ENCODE measurements at regions not wholly inside any gene's neighbourhood (a gene's known extent, or its start where the extent isn't known, plus 50 kb on each side); places are given as distances from the start of the nearest gene placed in this dataset.

- peaks cover 6% of the 10 kb centered on the region for H3K4me1 Mint-ChIP-seq (ENCODE audit: unreplicated experiment)
- H3K36me3 Mint-ChIP-seq (ENCODE audit: low read depth, unreplicated experiment): no peaks in the 10 kb centered on the region
- no peak overlapping the region for H3K27ac Mint-ChIP-seq (ENCODE audit: unreplicated experiment)
- peaks cover 2% of the 10 kb centered on the region for H3K27me3 Mint-ChIP-seq (ENCODE audit: unreplicated experiment)
- no peaks in the 10 kb centered on the region for H3K9me3 Mint-ChIP-seq (ENCODE audit: unreplicated experiment)
- H3K4me3 Mint-ChIP-seq (ENCODE audit: unreplicated experiment): no peak overlapping the region
- TF ChIP-seq, protein P1, sequence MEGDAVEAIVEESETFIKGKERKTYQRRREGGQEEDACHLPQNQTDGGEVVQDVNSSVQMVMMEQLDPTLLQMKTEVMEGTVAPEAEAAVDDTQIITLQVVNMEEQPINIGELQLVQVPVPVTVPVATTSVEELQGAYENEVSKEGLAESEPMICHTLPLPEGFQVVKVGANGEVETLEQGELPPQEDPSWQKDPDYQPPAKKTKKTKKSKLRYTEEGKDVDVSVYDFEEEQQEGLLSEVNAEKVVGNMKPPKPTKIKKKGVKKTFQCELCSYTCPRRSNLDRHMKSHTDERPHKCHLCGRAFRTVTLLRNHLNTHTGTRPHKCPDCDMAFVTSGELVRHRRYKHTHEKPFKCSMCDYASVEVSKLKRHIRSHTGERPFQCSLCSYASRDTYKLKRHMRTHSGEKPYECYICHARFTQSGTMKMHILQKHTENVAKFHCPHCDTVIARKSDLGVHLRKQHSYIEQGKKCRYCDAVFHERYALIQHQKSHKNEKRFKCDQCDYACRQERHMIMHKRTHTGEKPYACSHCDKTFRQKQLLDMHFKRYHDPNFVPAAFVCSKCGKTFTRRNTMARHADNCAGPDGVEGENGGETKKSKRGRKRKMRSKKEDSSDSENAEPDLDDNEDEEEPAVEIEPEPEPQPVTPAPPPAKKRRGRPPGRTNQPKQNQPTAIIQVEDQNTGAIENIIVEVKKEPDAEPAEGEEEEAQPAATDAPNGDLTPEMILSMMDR (IDR thresholded peaks at IDR 0.05; ENCODE audit: unreplicated experiment): no peak
- DNase-seq (ENCODE audit: low spot score): no peak
Observed at GRCh38 chr2:176755537-176756135, 457.0 kb upstream of the HNRNPA3 start.

DNA sequence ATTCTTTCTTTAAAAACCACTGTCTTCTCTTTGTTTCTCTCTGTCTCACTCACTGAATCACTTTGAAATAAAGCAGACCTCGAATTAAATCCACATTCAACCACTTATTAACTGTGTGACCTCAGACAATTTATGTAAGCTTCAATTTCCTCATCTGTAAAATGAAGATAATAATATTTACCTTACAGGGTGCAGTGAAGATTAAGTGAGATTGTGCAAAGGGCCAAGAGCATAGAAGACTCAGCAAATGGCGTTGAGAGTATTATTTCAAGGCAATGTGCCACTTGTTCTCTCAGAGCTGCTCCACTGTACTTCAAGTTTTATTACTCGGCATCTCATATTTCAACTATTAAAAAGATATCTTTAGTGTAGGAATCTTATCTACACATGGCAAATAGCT is 454.2 kb upstream of the HNRNPA3 start:
- DNase-seq (ENCODE audit: low spot score): no peak
- Mint-ChIP-seq H3K27me3 (ENCODE audit: unreplicated experiment) (peaks cover 2% of the 10 kb centered on the region), H3K9me3 (ENCODE audit: unreplicated experiment) (no peaks in the 10 kb centered on the region), H3K4me1 (ENCODE audit: unreplicated experiment) (peaks cover 6% of the 10 kb centered on the region), H3K36me3 (ENCODE audit: low read depth, unreplicated experiment) (no peaks in the 10 kb centered on the region), H3K4me3 (ENCODE audit: unreplicated experiment) (no peak overlapping the region), H3K27ac (ENCODE audit: unreplicated experiment) (no peak overlapping the region)
- TF ChIP-seq, protein P1 (IDR thresholded peaks at IDR 0.05; ENCODE audit: unreplicated experiment): no peak

DNA sequence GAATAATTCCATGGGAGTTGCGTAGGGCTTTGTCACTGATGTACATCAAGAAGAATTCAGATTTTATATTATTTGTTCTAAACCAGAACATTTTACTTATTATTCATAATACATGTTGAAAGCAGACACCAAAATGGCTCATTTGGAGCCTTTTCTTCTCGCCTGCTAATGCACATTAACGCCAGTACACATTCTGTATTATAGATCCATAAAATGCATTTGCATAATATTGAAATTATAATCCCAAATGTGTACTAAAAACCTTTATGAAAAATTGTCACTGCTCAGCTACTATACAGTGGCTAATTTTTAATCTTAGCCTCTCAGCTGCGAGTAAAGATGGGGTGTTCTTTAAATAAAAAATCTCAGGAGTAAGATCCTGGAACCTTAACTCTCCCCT is 452.2 kb upstream of the HNRNPA3 start:
- TF ChIP-seq, protein P1 (IDR thresholded peaks at IDR 0.05; ENCODE audit: unreplicated experiment): no peak
- no peak for DNase-seq (ENCODE audit: low spot score)
- H3K9me3 Mint-ChIP-seq (ENCODE audit: unreplicated experiment): no peaks in the 10 kb centered on the region
- H3K27ac Mint-ChIP-seq (ENCODE audit: unreplicated experiment): no peak overlapping the region
- no peak overlapping the region for H3K4me3 Mint-ChIP-seq (ENCODE audit: unreplicated experiment)
- H3K36me3 Mint-ChIP-seq (ENCODE audit: low read depth, unreplicated experiment): no peaks in the 10 kb centered on the region
- H3K27me3 Mint-ChIP-seq (ENCODE audit: unreplicated experiment): peaks cover 2% of the 10 kb centered on the region
- H3K4me1 Mint-ChIP-seq (ENCODE audit: unreplicated experiment): peaks cover 11% of the 10 kb centered on the region

DNA sequence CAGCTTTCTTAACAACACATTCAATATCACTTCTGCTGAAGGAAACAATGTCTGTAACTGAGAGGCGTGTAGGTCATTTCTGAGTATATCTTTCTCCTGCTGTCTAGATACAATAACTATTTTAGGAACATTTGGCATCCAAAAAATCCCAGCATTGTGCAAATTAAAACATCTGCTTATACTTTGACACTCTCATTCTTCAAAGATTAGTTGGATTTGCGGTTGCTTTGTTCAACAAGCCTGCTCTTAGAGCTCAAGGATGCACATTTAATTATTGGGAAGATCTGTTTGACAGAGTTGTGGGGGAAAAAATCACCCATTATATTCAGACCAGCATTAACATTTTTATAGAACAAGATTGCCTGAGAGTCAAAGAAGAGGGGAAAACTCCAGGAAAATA is 449.5 kb upstream of the HNRNPA3 start:
- H3K36me3 Mint-ChIP-seq (ENCODE audit: low read depth, unreplicated experiment): no peaks in the 10 kb centered on the region
- H3K27ac Mint-ChIP-seq (ENCODE audit: unreplicated experiment): no peak overlapping the region
- DNase-seq (ENCODE audit: low spot score): no peak
- H3K27me3 Mint-ChIP-seq (ENCODE audit: unreplicated experiment): no peaks in the 10 kb centered on the region
- TF ChIP-seq, protein P1 (IDR thresholded peaks at IDR 0.05; ENCODE audit: unreplicated experiment): no peak
- H3K4me1 Mint-ChIP-seq (ENCODE audit: unreplicated experiment): peaks cover 5% of the 10 kb centered on the region
- H3K9me3 Mint-ChIP-seq (ENCODE audit: unreplicated experiment): no peaks in the 10 kb centered on the region
- H3K4me3 Mint-ChIP-seq (ENCODE audit: unreplicated experiment): no peak overlapping the region

DNA sequence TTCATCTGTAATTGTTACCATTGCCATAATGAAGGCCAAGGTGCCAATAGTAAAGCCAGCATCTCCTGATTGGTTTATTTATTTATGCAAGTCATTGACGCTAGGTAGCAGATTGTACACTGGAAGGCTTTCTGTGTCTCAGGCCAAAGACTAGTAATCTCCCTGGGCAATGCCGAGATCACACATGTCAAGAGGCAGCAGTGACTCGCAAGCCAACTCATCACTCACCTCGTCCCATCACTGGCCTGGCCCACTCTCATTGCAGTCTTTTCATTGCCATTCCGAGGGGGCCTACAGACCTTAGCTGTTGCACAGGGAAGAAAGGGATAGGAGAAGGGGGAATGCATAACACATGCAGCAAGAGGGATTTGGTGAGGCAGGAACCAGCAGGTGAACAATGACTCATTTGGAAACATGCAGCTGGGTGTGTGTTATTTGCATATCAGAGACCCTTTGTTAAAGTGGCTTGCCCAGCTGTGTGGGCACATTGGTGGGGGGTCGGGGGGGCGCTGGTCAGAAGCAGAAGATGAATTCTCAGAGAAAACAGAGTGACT is 448.7 kb upstream of the HNRNPA3 start:
- no peak for DNase-seq (ENCODE audit: low spot score)
- H3K4me3 Mint-ChIP-seq (ENCODE audit: unreplicated experiment): no peak overlapping the region
- H3K27me3 Mint-ChIP-seq (ENCODE audit: unreplicated experiment): peaks cover 1% of the 10 kb centered on the region
- TF ChIP-seq, protein P1 (IDR thresholded peaks at IDR 0.05; ENCODE audit: unreplicated experiment): no peak
- H3K9me3 Mint-ChIP-seq (ENCODE audit: unreplicated experiment): no peaks in the 10 kb centered on the region
- H3K36me3 Mint-ChIP-seq (ENCODE audit: low read depth, unreplicated experiment): no peaks in the 10 kb centered on the region
- H3K4me1 Mint-ChIP-seq (ENCODE audit: unreplicated experiment): peaks cover 10% of the 10 kb centered on the region
- H3K27ac Mint-ChIP-seq (ENCODE audit: unreplicated experiment): no peak overlapping the region
